K562 (cell line): ENCODE measurements at regions not wholly inside any gene's neighbourhood (a gene's known extent, or its start where the extent isn't known, plus 50 kb on each side); places are given as distances from the start of the nearest gene placed in this dataset.

Source experiments
- ATAC-seq: fragments of 200-7000 bp; cut with Tn5 transposase; 3 replicates; pipeline ENCODE4 v1.9.1; 2020; ENCODE audit warnings: moderate library complexity
- BruUV-seq: library from RNA; stranded (reverse); fragments of 400-500 nt; replicated peaks from 2 replicates; lab custom pipeline; 2021; lab: Mats Ljungman, UMichigan
- CTCF ChIA-PET: fragments of 300-600 bp; formaldehyde crosslinking; extraction: SDS; loops from one replicate; lab custom pipeline; 2021; ENCODE audit warnings: low intra/inter-chr PET ratio; lab: Yijun Ruan, JAX
- POLR2A ChIA-PET: fragments of 300-600, 350-650 bp; sonication (Branson Sonifier 250); formaldehyde crosslinking; extraction: SDS; loops from one replicate; lab custom pipeline; 2021; ENCODE audit warnings: antibody characterized with exemption, inconsistent platforms; lab: Yijun Ruan, JAX
- DNase-seq, 4 experiments: peaks; one replicate each; pipeline versions ENCODE4 v3.0.0 to v3.0.0-alpha.2; 2011 to 2018; ENCODE audit warnings: low spot score in 3 of 4, mixed read lengths in 3 of 4; ENCODE audit errors: extremely low read depth in 1 of 4
- FAIRE-seq: peaks from 2 replicates; lab custom pipeline; 2011; peaks lifted over from hg19 to GRCh38; lab: Jason Lieb, UNC
- H2AFZ ChIP-seq: 2 replicates; pipeline ENCODE4 v1.6.0; 2011; ENCODE audit warnings: low read depth, low read length, control low read depth, inconsistent platforms
- H3K27ac ChIP-seq: fragments of 200-600 bp; 3 replicates; pipeline ENCODE4 v1.8.0; 2011; ENCODE audit warnings: low read depth, mild to moderate bottlenecking, control low read depth, inconsistent platforms, low read length, moderate library complexity, mixed read lengths; ENCODE audit errors: extremely low read depth
- H3K27me3 ChIP-seq, 2 experiments: fragments of 300-600 bp in 1 of 2; 2 replicates in 1 of 2; 3 replicates in 1 of 2; pipeline versions ENCODE4 v1.6.0 to v1.8.0; 2011; ENCODE audit warnings: inconsistent platforms in 2 of 2, low read length in 2 of 2, mild to moderate bottlenecking in 1 of 2, mixed read lengths in 1 of 2, moderate library complexity in 1 of 2; ENCODE audit not compliant: control insufficient read depth in 2 of 2, insufficient read depth in 2 of 2
- H3K36me3 ChIP-seq: fragments of 300-600 bp; 3 replicates; pipeline ENCODE4 v1.8.0; 2011; ENCODE audit warnings: mild to moderate bottlenecking, low read length, inconsistent platforms; ENCODE audit not compliant: control insufficient read depth, insufficient read depth
- H3K4me1 ChIP-seq, 2 experiments: fragments of 200-600 bp in 1 of 2; replicated peaks in 1 of 2; 2 replicates in 1 of 2; 3 replicates in 1 of 2; pipeline versions ENCODE4 v1.5.1 to v1.8.0; 2011; ENCODE audit warnings: inconsistent platforms in 2 of 2, low read length in 2 of 2, mild to moderate bottlenecking in 1 of 2, mixed read lengths in 1 of 2, moderate library complexity in 1 of 2; ENCODE audit not compliant: control insufficient read depth in 2 of 2, insufficient read depth in 2 of 2
- H3K4me2 ChIP-seq: 2 replicates; pipeline ENCODE4 v1.6.1; 2011; ENCODE audit warnings: low read length, control low read depth, inconsistent platforms, mixed read lengths; ENCODE audit not compliant: insufficient read depth
- H3K4me3 ChIP-seq: fragments of 200-600 bp; sonication (generic), shearing (Covaris generic); 2 replicates; pipeline ENCODE4 v1.5.1; 2016; ENCODE audit warnings: control low read depth, inconsistent platforms
- H3K79me2 ChIP-seq: fragments of 200-600 bp; 3 replicates; pipeline ENCODE4 v1.8.0; 2011; ENCODE audit warnings: low read length, inconsistent platforms; ENCODE audit not compliant: control insufficient read depth, insufficient read depth
- H3K9ac ChIP-seq, 2 experiments: 2 replicates each; pipeline versions ENCODE4 v1.6.0 to v1.6.1; 2011; ENCODE audit warnings: low read depth in 2 of 2, low read length in 2 of 2, control low read depth in 1 of 2, inconsistent platforms in 1 of 2, mild to moderate bottlenecking in 1 of 2, mixed read lengths in 1 of 2; ENCODE audit not compliant: insufficient read depth in 1 of 2
- H3K9me1 ChIP-seq: one replicate; pipeline ENCODE4 v1.6.0; 2011; ENCODE audit warnings: inconsistent platforms, mild to moderate bottlenecking, low read length, moderate library complexity; ENCODE audit not compliant: control insufficient read depth, insufficient read depth
- H3K9me3 ChIP-seq: replicated peaks from 2 replicates; pipeline ENCODE4 v1.5.1; 2011; ENCODE audit warnings: low read depth, low read length, inconsistent platforms; ENCODE audit not compliant: control insufficient read depth, insufficient read depth
- H4K20me1 ChIP-seq: replicated peaks from 2 replicates; pipeline ENCODE4 v1.6.1; 2011; ENCODE audit warnings: low read length, inconsistent platforms, mixed read lengths; ENCODE audit not compliant: control insufficient read depth, insufficient read depth
- BRD9 ChIP-seq: fragments of 450-650 bp; IDR thresholded peaks from 2 replicates; pipeline ENCODE4 v1.6.1; 2018; ENCODE audit warnings: low read depth; ENCODE audit not compliant: partially characterized antibody
- CBX8 ChIP-seq: fragments of 200-600 bp; sonication (generic); IDR thresholded peaks from 2 replicates; pipeline ENCODE4 v1.6.1; 2012; ENCODE audit warnings: borderline replicate concordance, mixed run types, low read depth, mild to moderate bottlenecking, moderate library complexity, mixed read lengths, low read length, control low read depth, inconsistent platforms; ENCODE audit not compliant: poor library complexity, severe bottlenecking; ENCODE audit errors: extremely low read depth
- E2F4 ChIP-seq: sonication (generic); formaldehyde crosslinking; IDR thresholded peaks from 2 replicates; pipeline ENCODE4 v1.8.0; 2022; ENCODE audit warnings: mild to moderate bottlenecking, low read depth, missing genetic modification reagents
- ELK3 ChIP-seq: fragments of 450-650 bp; formaldehyde crosslinking; IDR thresholded peaks from 2 replicates; pipeline ENCODE4 v1.4.0; 2020; ENCODE audit warnings: mild to moderate bottlenecking
- ETV6 ChIP-seq, 3 experiments: fragments of 150-350 bp in 1 of 3; sonication (generic) in 1 of 3; formaldehyde crosslinking in 1 of 3; IDR thresholded peaks; 2 replicates each; pipeline versions ENCODE4 v1.6.1 to v1.8.0; 2014 to 2022; ENCODE audit warnings: borderline replicate concordance in 2 of 3, low read depth in 2 of 3, antibody characterized with exemption in 1 of 3, low read length in 1 of 3, mild to moderate bottlenecking in 1 of 3, missing genetic modification reagents in 1 of 3
- FOXK2 ChIP-seq, 2 experiments: fragments of 450-650 bp; IDR thresholded peaks in 1 of 2; conservative IDR thresholded peaks in 1 of 2; 2 replicates each; pipeline ENCODE4 v1.6.1; 2016; ENCODE audit warnings: low read depth in 2 of 2, mild to moderate bottlenecking in 1 of 2
- HMBOX1 ChIP-seq: sonication (generic); IDR thresholded peaks from 2 replicates; pipeline ENCODE4 v1.6.1; 2016
- POLR3A ChIP-seq: IDR thresholded peaks from 2 replicates; pipeline ENCODE4 v1.6.1; 2011; ENCODE audit warnings: borderline replicate concordance, mild to moderate bottlenecking, moderate library complexity; ENCODE audit not compliant: insufficient read length, insufficient read depth; ENCODE audit errors: extremely low read depth
- TBP ChIP-seq: optimal IDR thresholded peaks from 2 replicates; pipeline ENCODE3; 2011; ENCODE audit warnings: low read depth, low read length, improper control_type of control experiment
- WGBS: fragments of 100-300 bp; shearing (Covaris generic); methylation state at CpG from one replicate; pipeline ENCODE4 v1.1.6; 2016; ENCODE audit warnings: low coverage, mixed read lengths; ENCODE audit not compliant: insufficient coverage; ENCODE audit errors: missing lambda C conversion rate; 5-methylcytosine and 5-hydroxymethylcytosine counted together
- in situ Hi-C: fragments of 300-500 bp; cut with MboI; formaldehyde crosslinking; loops from 4 replicates; pipeline ENCODE4 v1.15.0; 2018; ENCODE audit warnings: inconsistent platforms, mixed read lengths
- intact Hi-C: fragments of 100-400 bp; cut with micrococcal nuclease; formaldehyde crosslinking; loops from 2 replicates; pipeline ENCODE4 v1.14.2; 2022

GRCh38 chr10:64484811-64485330 lies 963.7 kb downstream of the REEP3 start (continued):
- TF ChIP-seq E2F4 (CRISPR knock-in tag): no peak
- no peak for TF ChIP-seq TBP
- no peak for TF ChIP-seq FOXK2 (conservative IDR thresholded peaks at IDR 0.05 in 1 of 2, IDR thresholded peaks at IDR 0.05 in 1 of 2; ENCODE audit: low read depth in 2 of 2)
- TF ChIP-seq ELK3: no peak
- no peak for TF ChIP-seq POLR3A
- TF ChIP-seq ETV6 (IDR thresholded peaks at IDR 0.05; ENCODE audit: borderline replicate concordance in 1 of 2, low read depth in 2 of 2, low read length in 1 of 2): no peak
- TF ChIP-seq ETV6 (CRISPR knock-in tag; IDR thresholded peaks at IDR 0.05; ENCODE audit: borderline replicate concordance): no peak
- TF ChIP-seq, all 486 proteins: peak for 0

- Histone ChIP-seq H3K27me3 (no peaks in the 10 kb centered on the region), H3K9me1 (no peaks in the 10 kb centered on the region), H2AFZ (no peak overlapping the region), H4K20me1 (no peaks in the 10 kb centered on the region), H3K4me1 (no peaks in the 10 kb centered on the region), H3K27ac (no peak overlapping the region), H3K79me2 (no peaks in the 10 kb centered on the region), H3K4me3 (no peak overlapping the region), H3K9ac (no peak overlapping the region), H3K36me3 (no peaks in the 10 kb centered on the region), H3K4me2 (no peak overlapping the region), H3K9me3 (no peaks in the 10 kb centered on the region)
- in situ Hi-C loops (no loop called here), intact Hi-C loops (no loop called here)
- 11% methylated on average over 2 of the region's 2 CpGs for WGBS
- ATAC-seq (no peak), DNase-seq (no peak), FAIRE-seq (no peak)
- no TSS peak for BruUV-seq
- ChIA-PET CTCF (no interaction called here), POLR2A (no interaction called here)
- TF ChIP-seq HMBOX1 (0 out of 2 replicates have a peak, but pooled peaks have one; percentile 38), BRD9 (no peak), CBX8 (no peak)
Observed at GRCh38 chr10:64486149-64486548, 964.9 kb downstream of the REEP3 start.
